GM18502 (cell line): ENCODE measurements at regions not wholly inside any gene's neighbourhood (a gene's known extent, or its start where the extent isn't known, plus 50 kb on each side); places are given as distances from the start of the nearest gene placed in this dataset.

ENCODE experiments used
- ATAC-seq: cut with Tn5 transposase; IDR thresholded peaks from one replicate; pipeline ENCODE4 v1.9.1; 2021; ENCODE audit warnings: mild to moderate bottlenecking; ENCODE audit not compliant: unreplicated experiment, poor library complexity

DNA sequence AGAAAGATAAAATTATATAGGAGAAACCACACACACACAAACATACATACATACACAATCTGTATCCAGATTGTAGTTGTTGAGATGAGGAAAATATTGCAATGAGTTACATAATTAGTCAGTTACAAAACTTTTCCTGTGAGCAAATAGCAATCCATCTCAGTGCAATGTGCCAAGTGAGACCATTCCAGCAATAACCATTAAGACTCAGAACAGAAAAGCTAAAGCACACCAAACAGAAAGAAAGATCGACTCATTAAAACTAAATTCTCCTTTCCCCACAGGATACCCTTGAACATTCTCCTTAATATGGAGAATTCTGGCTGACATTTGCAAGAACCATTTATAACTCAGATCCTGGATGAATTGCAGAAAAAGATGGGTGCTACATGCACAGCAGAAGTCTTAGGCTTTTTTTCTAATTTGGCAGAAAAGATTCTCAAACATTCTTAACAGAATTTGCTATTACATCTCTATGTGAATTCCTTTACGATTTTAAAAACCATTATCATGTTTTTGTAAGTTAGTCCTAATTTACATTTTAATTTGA, 1341.2 kb upstream of the SPRY2 start:
- ATAC-seq = no peak

DNA sequence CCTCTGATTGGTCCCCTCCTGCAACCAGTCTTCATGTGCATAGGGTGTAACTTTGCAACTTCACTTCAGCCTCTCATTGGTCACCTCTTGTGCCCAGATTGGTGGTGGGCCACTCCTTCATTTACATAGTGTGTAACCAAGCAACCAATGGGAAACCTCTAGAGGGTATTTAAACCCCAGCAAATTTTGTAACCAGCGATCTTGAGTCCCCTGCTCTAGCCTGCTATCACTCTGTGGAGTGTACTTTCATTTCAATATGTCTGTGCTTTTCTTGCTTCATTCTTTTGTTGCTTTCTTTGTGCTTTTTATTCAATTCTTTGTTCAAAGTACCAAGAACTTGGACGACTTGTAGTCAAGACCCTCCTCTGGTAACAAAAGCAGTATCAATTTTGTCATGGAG, 1336.9 kb upstream of the SPRY2 start:
- no peak for ATAC-seq

DNA sequence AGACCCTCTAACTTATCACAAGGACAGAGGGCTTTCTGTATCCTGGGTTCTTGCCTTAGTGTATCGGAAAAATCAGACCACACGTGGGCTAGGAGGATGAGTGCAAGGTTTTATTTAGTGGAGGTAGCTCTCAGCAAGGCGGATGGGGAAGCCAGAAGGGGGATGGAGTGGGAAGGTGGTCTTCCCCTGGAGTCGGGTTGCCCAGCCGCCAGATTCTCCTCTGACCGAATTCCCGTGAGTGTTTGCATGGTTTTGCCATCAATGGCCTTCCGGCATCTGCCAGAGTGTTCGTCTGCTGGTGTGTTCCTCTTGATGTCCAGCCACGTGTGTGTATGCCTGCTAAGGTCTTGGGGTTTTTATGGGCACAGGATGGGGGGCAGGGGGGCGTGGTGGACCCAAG, 1335.1 kb upstream of the SPRY2 start:
- ATAC-seq = no peak

DNA sequence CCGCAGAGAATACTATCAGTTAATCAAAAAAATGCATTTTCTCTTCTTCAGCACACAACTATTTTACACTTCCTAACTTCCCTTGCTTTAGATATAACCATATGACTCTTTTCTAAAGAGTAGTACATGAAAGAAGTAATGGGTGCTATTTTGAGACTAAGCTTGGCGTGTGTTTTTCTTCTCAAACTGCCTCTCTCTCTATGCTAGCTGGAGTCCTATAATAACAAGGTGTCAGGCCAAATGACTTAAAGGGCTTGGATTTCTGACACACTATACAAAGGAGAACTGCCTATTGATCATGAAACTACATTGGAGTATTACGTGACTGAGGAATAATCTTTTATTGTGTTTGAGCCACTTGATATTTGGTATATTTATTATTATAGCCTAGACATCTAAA, 1330.1 kb upstream of the SPRY2 start:
- no peak for ATAC-seq

DNA sequence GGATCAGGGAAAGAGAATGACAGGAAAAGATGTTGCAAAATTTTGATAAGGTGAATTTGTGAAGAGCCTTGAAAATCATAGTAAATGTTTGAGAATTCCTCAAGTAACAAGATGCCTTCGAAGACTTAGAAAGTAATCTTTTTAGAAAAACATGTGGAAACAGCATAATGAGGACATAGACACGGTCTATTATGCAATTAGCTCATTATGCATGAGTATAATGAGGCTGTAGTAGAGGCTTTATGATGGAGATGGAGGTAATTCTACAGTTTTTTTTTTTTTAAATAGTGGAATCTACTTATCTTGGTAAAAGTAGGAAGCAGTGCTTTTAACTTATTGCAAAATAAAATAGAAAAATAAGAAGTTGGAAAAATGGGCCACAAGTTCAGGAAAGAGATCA, 1329.1 kb upstream of the SPRY2 start:
- ATAC-seq = no peak

DNA sequence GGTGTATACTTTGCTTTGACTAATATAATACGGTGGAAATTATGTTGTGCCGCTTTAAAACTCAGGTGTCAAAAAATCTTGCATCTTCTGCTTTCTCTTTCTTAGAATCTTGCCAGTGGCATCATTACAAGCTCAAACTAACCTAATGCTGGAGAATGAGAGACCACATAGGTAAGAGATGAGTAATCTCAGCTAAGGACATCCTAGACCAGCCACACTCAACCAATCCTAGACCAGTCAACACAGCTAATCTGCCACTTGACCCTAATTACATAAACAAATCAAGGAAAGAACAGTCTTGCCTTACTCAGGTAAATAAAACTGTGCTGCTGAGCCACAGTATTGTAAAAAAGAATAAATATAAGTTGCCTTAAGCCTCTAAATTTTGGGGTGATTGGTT, 1323.9 kb upstream of the SPRY2 start:
- ATAC-seq = no peak

DNA sequence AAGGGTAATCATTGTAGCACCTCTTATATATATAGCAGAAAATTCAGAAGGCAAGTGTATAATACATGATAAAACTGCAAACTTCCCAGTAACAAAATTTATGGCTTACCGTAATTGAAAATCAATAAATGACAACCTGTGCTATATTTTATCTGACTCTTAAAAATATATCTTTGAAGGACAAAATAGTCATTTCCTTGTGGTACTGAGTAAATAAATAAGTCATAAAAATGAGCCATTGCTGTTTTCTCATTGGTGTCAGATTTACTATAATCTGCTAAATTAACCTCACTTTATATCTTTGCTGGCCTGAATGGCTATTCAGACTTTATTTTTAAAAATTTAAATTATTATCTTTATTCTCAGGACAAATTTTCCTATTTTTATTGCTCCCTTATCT, 1319.1 kb upstream of the SPRY2 start:
- ATAC-seq = no peak

DNA sequence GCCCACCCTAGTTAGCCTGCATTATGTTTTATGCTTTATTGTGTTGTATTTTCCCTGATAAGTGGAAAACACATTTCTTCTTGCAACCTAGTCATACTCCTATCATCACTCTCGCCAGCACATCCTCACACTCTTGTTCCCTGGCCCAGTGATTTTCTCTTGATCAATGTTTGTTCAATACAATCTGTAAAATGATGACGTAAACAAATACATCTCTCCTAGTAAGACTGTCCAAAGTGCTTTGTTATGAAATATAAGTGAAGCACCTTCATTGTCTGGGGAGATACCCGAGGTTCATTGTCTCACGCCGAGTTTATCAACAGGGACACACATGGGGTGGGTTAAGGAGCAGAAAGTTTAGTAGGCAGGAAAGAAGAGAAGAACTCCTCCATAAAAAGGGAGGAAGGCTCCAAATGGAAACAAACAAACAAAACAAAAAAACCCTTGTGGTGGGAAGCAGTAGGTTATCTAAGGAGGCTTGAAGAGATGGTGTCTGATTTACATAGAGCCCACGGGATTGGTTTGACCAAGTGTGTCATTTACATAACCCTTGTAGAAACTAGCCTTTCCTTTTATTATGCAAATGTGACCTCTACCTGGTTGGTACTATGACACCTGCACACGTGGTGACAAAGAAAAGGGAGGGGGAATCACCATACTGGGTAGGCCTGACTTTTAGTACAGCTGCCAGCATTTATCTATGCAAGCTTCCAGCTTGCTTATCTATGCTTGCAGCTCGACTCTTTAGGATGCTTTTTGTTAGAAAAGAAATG, 1317.9 kb upstream of the SPRY2 start:
- no peak for ATAC-seq

DNA sequence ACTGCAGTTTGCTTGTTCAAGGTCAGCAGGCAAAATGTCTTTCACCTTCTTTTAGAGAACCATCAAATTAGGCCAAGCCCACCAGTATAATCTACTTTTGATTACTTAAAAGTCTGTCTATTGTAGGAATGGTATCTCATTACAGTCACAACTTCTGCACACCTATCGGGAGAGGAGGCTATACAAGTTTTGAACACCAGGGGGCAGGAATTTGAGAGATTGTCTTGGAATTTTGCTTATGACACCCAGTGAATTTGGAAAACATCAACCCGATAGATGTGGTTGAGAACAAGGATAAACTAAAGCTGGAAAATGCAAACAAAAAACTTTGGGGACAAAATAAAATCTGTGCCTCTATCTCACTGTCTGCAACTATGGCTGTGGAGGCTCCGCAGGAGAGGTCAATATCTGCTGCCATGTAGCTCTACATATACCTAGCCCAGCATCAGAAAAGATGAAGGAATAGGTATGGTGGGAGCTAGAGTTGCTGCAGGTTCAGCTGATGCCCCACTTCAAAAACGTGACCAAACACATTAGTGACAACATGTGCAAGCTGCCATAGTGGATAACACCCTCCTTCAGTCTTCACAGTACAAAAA, 1299.2 kb upstream of the SPRY2 start:
- ATAC-seq = no peak

DNA sequence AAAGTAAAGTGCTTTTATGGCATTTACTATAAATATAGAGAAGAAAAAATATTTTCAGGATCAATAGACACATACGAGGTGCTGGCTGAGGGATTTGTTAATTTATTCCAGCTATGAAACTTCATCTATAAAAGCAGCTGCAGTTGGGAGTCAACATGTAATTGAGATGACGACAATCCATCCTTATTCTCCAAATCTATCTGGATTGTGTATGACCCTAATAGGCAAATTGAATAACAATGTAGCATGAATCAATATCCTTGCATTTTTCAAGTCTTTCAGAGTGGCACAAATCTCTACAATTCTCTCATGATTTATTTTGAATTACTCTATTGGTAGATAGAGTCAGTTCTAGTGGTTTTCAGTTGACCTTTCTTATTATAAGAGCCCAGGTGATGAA, 1296.5 kb upstream of the SPRY2 start:
- no peak for ATAC-seq

DNA sequence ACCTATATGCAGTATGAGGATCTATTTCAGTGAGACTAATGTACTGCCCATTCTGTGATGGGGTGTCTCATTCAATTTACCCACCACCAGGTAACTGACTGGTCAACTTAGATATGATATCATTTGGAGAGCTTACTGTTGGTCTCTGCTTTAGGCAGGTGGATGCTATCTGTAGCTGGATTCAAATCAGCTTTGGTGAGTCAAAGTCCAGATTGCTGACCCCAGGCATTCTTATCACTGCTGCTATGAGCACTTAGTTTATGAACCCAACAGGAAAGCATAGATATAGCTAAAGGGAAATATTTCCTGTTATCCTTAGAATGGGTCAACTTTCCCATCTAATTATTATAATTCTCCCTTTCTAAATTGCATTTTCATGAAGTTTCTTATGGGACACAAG, 1295.2 kb upstream of the SPRY2 start:
- ATAC-seq = no peak

DNA sequence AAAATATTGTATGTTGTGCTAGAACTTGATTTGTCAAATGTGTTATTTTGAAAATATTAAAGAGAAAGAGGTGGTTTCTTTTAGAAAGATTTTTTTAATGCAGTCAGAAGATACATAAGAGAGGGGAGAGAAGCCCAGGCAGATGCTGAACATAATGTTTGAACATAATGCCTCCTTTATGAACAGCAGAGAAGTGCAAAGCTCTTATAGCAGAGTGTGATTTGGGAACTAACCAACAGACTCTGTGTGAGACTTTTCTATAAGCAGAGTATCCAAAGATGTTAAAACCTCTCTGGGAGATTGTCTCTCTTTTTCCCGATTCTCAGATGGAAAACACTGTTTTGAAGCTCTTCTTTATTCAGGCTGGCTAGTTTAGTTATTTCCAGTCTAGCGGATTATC, 1274.1 kb upstream of the SPRY2 start:
- ATAC-seq = no peak

DNA sequence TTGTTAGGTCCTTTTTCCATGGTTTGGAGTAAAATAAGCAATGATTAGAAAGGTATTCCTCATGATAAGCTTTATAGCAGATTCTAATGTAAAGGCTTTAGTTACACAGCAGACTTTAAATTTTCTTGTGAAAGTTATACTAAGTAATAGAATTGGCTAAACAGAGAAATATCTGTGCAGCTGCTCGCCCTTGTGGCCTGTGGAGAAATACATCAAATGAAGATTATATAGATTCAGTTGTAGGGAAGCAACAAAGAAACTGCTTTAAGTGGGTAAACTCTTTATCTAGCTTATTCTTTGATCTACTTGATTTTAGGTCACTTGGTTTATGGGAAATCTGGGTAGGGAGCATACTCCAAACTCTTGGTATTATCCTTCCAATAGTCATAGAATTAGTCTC, 1269.7 kb upstream of the SPRY2 start:
- ATAC-seq = no peak

DNA sequence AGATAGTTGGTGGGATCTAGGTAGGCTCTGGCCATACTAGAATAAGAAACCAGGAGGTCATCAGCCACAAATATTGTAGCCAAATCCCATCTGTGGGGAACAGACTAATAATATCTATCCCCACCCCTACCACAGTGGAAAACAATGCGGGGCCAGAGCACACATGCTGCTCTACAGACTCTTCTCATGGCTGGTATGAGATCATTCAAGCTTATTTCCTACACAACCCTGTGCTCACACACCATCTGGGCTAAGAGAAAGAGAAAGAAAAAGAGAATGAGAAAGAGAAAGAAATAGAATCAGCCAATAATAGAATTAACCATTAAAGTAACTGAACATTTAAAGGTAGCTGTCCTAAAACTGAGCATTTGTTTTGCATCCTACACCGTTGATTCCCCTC, 1268.4 kb upstream of the SPRY2 start:
- ATAC-seq = no peak

DNA sequence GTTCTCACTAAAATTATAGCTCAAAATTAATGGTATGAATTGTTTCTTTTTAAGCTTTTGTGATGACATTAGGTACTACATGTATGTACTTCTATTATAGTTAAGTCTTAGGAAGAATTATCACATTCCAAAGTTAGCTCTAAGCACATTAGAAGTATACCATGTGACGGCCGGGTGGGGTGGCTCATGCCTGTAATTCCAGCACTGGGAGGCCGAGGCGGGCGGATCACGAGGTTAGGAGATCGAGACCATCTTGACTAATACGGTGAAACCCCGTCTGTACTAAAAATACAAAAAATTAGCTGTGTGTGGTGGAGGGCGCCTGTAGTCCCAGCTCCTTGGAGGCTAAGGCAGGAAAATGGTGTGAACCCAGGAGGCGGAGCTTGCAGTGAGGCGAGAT, 1265.1 kb upstream of the SPRY2 start:
- ATAC-seq = no peak

DNA sequence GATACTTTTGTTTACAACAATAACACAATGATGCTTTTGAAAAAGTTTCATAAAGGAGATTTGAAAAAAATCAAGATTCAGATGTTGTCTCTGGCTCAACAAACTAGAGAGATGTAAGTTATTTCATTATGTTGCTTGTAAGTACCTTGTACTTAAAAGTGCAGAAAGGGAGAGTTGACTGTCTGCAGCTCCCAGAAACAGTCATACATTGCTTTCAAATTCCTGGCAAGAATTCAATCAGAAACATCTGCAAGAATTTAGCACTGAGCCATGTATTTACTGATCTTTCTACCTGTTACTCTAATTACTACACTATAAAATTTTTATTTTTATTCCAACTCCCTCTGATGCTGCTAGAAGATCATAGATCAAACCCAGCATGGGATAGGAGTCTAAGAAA, 1261.3 kb upstream of the SPRY2 start:
- no peak for ATAC-seq

DNA sequence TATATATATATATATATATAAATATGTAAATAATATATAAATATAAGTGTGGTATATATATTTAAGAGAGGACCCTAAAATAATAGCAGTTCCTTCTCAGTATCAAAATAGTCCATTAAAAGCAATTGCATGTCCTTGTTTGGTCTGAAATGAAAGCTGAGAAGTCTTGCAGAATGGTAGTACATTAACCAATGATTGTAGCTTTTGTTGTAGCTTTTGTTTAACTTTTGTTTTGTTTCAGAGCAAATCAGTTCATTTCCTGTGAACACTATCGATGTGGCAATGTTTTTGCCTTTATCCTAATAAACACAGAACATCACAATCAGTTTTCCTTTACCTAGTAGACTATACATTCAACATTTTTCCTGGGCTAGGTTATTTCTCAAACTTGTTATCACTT, 1256.2 kb upstream of the SPRY2 start:
- no peak for ATAC-seq

DNA sequence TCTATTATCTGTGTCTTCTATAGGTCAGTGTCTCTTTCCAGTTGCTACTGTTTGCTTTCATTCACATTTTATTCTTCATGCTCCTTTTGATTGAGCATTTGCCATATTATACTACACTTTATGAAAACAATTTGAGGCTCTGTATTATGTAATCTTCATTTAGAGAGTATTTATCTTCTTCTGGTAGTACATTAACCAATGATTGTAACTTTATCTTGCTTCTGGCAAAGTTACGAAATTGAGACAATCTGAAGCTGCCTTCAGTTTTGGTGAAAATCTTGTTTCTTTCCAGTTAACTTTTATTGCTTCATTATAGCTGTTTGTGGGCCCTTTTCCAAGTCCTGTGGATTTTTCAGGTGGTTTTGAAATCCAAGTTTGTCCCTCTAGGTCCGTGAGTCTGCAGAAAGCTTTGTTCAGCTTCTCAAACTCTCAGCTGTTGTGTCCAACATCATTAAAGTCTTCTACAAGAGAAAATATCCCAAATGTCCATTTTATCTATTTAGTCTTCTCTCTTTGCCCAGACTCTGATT, 1255.4 kb upstream of the SPRY2 start:
- no peak for ATAC-seq

DNA sequence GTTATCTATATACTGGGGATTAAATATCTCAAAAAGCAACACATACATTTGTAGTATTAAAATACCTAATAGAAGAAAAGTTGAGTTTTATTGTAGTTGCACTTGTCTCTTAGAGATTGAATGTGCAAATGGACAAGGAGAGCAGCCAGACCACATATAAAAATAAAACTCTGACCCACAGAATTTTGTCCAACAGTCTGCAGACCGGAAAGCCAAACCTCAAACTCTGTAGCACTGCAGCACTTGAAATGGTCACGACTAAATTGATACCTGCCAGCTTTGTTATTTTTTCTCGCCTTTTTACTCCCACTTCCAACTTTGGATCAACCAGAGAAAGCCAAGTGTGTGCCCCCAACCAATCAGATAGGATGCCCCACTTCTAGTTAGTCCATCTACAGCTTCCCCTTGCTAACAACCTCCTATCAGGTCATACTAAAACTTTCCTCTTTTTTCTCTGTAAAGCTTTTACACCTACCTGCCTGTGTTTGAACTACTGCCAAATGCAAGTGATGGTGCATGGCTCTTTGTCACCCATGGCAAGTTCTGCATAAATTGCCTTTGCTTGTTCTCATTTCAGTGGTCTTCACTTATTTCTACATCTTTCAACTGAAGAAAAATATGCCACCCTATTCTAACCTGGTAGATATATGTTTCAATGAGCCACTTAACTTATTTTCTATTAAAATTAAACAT, 1250.7 kb upstream of the SPRY2 start:
- no peak for ATAC-seq

DNA sequence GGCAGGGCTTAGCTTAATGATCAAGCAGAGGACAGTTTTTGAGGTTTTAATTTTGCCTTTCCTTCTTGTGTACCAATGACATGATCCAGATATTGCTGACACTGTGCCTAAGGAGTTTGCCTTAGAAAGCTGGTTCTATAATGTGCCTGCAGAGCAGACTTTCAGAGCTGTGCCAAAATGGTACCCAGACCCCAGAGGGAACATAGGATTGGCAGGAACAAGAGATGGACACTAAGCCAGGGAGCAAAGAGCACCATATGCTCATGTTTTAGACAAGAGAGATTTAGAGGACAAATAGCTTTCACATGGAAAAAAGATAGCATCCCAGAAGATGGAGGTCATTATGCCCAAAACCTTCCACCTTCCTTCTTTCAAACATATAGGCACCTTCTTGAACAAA, 1241.5 kb upstream of the SPRY2 start:
- no peak for ATAC-seq

DNA sequence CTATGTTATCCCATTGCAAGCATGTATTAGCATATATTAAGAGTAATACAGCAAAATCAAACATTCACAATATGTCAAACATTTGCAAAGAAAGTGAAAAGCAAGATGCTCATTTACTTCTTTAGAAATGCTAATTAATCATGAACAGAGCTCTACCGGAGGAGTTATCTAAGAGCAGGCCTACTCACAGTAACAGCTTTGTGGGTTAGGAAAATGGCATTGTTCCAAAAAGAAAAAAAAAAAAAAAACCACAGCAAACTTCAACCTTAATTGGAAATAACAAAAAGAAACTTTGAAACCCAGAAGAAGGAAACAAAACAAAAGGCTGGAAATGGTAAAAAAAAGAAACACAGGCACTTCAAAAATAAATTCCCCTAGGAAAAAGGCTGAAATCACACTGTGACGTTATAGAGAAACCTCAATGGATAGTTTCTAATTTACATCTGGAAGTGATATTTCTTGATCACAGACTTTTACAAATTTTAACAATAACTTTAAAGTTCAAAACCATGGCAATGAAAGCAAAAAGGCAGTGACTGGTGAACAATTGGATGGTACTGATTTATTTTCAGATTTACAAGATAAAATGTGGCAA, 1236.8 kb upstream of the SPRY2 start:
- no peak for ATAC-seq
